Fibroblast of skin of right quadriceps (primary cell): ENCODE measurements at regions not wholly inside any gene's neighbourhood (a gene's known extent, or its start where the extent isn't known, plus 50 kb on each side); places are given as distances from the start of the nearest gene placed in this dataset.

Experiments
- DNase-seq: peaks from one replicate; pipeline ENCODE4 v3.0.0-alpha.2; 2013

DNA sequence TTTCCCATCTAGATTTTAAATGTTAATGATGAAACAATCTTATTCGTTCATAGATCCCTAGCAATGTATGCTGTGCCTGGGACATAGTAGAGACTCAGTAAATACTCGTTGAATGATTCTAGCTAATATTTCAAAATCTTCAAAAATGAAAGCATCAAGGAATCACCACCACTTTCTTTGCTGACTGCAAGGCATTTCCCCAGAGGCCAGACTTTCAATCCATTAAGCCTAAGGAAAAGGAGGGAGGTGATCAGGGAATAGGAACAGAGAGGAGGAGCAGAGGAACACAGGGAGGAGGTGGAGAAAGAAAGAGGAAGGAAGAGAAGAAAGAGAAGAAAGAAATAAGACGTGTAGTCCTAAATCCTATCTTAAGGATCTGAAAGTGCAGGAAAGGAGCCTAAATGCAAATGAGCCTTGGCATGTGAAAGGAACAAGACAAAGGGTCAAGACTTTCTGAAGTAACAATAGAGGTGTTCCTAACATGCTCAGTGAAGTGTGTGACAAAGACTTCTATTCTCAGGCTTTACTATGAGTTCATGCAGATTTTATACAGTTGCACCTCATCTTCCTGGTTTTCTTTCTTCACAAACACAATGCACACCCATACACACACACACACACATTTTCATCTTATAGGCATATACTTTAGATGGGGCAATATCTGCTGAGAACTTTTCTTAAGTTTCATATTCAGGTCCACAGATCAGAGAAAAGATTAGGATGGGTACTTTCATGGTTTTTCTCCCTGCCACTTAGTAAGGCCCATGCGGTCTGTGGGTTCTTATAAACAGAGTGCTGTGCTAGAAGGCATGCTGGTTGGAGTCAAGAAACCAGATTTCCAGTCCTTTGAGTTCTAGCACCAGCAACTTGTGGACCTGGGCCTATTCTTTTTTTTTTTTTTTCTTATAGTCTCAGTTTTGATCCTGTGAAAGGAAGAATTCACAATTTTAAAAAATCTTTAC, 512.2 kb upstream of the TNC start:
- DNase-seq: peak; percentile 35

DNA sequence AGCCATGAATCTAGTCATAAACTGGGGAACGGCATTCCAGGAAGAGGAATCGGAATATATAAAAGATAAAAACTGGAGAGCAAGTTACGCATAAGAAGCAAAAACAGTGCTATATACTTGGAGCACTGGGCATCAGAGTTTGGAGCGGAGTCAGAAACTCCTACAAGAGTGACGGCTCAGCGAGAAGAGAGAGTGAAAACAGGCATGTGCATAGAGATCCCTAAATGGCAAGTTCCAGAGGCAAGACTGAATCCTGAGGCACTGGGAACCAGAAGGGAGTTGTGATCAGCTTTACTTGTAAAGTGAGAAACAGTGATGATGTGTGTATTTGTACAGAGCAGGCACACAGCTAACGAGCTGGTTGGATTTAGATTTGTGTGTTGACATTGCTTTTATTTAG, 514.4 kb upstream of the TNC start:
- no peak for DNase-seq

DNA sequence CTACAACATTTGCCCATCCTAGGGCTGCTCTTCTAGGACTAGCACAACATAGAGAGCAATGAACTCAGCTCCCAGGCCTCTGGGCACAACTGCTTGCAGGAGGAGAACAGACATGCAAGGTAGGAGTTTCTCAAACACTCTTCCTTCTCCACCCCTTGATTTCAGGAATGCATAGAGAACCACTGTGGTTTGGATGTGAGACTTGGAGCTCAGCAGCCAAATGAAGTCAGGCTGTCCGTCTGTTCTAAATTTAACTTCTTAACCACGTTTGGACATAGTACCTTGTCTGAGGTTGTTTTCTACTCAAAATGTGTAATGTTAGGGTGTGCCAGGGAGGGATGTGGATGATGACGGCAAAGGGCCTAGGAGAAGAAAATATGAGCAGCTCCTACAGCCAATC, 515.1 kb upstream of the TNC start:
- DNase-seq: peak; percentile 88

DNA sequence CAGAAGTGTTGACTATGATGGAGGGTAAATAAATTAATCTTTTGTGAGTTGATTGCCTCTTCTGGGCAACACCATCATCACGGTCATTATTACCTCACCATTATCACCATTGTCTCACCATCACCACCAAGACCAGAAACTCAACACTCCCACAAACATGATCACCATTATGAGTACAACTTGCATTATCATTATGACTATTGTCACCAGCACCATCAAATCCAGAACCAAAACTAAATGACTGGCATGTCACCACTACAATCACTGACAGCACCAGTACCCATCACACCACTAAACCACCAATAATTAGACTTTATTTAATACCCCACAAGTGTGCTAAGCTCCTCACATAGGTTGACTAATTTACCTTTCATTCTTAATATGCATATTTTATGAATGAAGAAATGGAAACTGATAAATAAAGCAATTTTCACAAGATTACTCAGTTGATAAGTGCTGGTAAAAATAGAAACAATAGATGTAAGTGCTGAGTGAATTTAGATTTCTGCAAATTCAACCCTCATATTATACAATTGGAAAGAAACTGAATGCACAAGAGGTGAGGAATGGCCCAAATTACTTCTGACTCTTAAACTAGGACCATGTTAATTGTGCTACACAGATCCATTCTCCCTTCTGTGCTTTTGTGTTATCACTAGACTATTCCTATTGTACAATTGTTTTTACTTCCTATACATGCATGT, 517.8 kb upstream of the PAPPA start:
- DNase-seq: no peak

DNA sequence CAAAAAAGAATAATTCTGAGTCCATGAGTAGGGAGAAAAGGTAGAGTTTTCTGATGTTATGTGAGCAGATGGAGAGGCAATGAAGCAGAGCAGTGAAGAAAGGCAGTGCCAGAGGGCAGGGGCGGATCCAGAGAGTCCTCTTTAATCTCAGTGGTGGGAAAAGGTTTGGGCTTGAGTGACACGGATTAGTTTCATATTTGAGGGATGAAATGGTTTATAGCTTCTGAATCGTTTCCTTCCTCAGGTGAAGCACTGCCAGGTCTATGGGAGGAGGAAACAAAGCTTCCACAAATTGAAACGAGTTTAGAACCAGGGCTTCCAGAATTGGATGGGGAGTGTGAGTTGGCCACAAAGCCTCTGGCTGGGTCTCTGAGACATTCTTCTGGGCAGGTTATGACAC, 517.0 kb upstream of the PAPPA start:
- no peak for DNase-seq

DNA sequence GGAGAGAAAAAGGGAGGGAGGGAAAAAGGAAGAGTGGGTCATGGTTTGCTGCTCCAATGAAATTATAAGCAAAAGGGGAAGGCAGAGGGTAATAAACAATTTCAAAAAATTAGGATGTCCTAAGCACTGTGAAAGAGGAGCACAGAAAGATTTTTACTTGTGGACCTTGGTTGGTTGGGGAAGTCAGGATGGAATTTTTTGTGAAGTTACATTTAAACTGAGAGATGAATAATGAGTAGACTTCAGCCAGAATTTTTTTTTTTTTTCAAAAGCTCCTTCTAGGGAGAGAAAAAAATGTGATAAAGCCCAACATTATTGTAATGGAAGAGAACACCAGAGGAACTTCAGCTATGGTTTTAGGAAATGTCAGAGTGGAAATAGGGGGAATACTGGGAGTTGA, 515.9 kb upstream of the PAPPA start:
- peak; percentile 39 for DNase-seq

DNA sequence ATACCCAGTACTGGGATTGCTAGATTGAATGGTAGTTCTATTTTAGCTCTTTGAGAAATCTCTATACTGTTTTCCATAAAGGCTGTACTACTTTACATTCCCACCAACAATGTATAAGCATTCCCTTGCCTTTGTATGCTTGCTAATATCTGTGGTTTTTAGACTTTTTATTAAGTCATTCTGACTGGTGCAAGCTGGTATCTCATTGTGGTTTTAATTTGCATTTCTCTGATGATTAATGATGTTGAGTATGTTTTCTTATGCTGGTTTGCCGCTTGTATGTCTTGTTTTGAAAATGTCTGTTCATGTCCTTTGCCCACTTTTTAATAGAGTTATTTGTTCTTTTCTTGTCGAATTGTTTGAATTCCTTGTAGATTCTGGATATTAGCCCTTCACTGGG, 512.7 kb upstream of the PAPPA start:
- DNase-seq: peak; percentile 95

DNA sequence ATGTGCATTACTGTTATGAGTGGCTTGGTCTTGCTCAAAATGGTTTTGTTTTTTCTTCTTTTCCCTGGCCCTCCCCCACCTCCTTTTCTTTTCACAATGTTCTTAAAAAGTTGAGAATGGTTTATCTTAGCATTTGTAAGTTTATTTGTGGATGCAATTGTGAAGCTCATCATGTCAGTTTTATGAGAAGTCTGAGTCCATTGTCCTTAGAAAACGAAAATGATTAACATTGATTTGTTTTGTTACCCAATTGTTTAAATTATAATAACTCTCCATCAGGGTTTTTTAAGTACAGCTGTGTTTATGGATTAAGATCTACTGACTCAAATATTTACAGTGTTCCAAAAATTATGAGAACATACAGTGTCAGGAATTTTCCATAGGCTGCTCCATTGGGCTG, 511.3 kb upstream of the PAPPA start:
- DNase-seq: no peak

DNA sequence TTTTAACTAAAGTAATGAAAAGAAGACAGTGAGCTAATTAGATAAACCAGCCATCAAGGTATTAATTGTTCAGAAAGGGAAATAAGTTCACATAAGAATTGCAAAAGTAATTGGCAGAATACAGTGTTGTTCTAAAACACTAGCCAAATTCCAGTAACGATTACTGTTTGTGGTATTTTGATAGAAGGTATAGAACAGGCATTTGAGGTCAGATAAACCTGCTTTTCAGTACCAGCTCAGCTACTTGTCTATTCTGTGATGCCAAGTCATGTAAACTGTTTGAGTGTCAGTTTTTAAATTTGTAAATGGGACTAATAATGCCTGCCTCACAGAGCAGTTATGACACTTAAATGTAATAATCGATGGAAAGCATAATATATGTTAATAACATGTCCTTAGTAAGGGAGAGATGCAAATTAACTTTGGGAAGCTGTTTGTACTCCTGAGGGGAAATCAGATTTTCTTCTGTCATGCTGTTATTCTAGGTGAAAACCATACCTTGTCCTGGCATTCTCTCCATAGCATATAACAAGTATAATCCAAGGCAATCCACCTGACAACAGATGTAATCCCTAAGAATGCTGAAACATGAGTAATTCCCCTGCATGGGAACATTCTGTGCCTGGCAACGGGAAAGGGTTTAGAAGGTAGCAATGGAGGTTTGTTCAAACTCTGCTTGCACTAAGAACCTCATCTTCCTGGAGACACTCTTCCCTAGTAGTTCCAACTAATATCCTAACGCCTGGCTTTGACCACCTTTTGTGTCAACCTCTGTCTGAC, 509.5 kb upstream of the PAPPA start:
- no peak for DNase-seq

DNA sequence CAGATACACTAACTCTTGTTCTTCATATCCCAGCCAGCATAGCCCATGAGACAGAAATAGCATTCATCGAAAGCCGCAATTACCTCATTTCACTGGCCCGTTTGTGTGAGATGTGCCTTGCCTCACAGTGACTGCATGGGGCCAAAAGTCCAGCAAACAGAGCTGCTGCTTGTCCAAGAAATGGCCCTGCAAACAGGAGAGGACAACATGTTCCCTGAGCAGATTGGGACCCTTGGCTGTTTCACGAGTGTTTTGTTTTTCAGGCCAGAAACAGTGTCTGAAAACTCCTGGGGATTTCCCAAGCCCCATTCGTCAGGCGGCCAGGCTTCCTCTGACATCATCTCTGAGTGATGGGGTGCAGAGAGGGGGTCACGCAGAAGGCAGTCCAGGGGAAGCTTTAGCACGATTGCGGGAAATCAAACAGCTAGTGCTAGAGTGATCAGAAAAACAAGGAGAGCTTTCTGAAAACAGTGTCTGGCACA, 503.6 kb upstream of the PAPPA start:
- DNase-seq: peak; percentile 85

DNA sequence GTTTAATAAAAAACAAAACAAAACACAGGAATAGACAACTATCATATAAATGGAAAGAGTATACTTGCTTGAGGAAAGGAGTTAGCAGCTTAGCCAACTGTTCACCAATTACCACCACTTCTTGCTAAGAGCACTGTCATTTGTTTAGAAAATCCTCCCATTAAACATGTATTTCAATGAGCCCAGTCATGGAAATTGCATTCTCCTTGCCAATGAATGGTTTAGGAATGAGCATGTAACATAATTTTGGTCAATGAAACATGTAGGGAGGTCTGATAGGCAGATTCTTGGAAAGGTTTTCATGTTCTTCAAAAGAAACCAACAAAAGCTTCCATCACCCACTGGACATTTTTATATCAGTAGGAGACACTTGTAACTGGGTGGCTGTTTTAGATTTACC, 502.8 kb upstream of the PAPPA start:
- DNase-seq: peak; percentile 98

DNA sequence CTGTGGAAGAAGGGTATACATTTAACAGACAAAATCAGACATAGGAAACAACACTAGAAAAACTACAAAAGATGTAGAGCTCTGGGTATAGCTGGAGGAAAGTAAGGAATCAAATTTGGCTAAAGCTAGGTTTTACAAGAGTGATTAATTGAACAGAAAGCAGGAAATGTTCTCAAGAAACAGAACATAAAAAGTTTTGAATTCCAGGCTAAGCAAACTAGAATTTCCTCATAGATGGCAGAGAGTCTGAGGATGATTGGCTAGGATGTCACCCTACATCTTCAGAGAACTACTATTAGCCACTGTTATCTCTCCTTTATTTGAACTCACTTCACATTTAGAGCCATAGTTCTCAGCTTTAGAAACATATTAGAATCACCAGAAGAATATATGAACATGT, 502.1 kb upstream of the PAPPA start:
- peak; percentile 60 for DNase-seq

DNA sequence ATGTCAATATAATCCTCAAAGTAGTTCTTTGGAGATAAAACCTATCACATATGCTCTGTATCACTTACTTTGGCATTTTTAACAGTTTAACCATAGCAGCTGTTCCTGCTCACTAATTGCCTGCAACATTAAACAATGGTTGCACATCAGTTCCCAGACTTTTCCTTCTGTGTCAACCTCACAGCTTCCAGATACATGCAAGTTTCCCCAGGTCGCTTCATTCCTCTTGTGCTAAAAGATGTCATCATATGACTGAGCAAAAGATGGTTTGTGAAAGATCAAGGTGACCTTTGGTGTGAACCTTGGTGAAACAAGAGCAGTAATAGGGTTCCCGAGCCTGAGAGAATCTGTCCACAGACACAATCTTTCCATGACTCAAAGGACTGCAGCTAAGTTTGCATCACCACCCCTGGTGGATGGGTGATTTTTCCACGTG, 500.4 kb upstream of the PAPPA start:
- peak; percentile 52 for DNase-seq

DNA sequence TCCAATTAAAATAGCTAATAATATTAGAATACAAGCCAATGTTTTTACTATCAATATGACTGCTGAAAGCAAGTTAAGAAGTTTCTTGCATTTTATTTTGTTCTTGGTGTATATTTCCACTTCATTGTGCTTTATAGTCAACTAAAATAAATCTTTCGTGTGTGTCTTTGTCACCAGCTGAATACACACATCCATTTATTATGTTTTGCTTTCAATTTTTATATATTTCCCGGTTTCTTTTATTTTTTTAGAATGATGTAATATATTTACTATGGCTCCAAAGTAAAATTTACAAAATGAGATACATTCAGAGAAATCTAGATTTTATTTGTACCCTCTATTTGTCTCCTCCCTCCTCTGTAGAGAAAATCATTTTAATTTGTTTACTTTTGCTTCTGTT, 495.9 kb upstream of the PAPPA start:
- no peak for DNase-seq

DNA sequence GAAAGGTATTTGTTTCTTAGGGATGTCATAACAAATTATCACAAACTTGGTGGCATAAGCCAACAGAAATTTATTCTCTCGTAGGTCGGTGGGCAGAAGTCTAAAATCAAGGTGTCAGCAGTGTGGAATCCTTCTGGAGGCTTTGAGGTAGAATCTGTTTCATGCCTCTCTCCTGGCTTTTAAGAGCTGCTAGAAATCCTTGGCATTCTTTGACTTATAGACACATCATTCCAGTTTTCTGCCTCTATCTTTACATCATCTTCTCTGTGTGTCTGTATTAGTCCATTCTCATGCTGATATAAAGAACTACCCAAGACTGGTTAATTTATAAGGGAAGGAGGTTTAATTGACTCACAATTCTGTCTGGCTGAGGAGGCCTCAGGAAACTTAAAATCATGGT, 488.1 kb upstream of the PAPPA start:
- DNase-seq: peak; percentile 57

DNA sequence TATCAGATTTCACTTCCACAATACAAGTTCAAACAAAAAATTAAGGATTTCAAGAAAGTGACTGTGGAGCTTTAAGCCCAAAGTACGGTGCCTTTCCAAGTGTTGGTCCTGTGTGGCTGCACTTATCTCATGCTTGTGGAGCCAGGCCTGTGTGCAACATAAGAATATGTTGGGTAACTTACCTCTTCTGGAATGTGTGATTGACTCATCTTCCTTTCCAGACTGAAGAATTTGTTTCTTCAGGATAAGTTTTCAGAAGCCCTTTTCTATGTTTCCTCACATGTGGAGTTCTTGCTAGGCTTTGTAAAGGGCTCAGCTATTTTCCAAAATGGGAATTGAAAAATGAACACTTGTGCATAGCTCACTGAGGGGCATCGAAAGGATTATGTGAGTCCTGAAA, 485.1 kb upstream of the PAPPA start:
- peak; percentile 96 for DNase-seq

DNA sequence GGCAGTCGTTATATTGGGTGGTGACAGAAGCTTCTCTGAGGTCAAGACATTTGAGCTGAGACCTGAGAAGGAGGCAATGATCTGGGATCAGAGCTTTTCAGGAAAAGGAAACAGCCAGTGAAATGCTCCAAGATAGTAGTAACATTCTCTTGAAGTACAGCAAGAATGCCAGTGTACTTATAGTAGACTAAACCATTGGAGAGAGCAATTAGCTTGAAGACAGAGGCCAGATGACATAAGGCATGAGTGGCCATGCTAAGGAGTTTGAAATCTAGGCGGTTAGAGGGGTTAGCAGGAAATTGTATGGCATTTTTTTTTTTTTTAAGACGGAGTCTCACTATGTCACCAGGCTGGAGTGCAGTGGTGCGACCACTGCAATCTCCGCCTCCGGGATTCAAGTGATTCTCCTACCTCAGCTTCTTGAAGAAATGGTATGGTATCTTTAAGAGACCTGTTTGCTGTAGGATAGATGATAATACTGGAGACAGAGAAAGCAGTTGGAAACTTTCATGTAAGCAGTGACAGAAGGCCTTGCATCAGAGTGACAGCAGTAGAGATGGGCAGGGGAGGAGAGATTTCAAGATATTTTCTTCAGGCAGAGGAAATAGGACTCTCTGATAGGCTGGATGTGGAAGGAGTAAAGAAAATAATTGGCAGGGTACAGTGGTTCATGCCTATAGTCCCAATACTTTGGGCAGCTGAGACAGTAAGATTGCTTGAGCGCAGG, 482.2 kb upstream of the PAPPA start:
- DNase-seq: peak; percentile 31

DNA sequence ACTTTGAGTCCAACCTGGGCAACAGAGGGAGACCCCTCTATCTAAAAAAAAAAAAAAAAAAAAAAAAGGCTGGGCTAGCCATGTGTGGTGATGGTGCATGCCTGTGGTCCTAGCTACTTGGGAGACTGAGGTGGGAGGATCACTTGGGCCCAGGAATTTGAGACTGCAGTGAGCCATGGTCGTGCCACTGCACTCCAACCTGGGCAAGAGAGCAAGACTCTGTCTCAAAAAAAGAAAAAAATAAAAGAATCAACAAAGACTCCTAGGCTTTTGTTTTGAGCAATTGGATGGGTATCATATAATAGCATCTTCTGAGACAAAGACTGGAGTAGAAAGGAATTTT, 481.7 kb upstream of the PAPPA start:
- DNase-seq: peak; percentile 60

DNA sequence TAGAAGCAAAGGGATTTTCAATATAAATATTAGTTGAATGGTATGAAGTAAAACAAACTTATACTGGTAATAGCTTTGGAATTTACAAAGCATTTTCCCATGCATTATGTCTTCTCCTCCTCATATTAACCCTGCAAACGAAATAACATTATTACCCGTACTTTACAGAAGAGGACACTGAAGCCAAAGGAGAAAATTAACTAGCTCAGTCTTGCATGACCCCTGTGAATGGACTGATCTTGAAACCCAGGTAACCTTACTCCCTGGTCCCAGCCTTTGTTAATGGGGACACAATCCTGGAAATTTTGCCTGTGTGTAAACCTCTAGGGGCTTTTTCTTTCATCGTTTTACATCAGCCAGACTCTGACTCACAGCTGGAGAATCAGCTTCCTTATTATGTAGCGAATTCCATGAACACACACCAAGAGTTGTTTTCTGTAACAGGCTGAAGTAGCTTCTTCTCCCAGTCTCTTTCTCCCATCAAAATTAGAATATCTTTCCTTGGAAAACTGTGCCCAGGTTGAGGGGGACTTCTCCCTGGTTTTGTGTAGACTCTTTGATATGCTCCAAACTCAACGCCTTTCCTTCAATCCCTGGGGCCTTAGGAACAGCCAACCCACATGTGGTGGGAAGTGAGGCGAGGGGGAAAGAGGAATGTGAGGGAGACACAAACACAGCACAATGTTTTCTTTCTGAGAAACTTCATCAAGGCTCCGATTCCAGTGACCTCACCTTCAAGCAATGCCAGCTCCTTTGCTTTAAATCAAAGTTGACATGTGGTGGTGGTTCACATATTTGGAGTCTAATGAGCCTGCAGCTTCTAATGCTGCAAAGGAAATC, 480.9 kb upstream of the PAPPA start:
- peak; percentile 100 for DNase-seq

DNA sequence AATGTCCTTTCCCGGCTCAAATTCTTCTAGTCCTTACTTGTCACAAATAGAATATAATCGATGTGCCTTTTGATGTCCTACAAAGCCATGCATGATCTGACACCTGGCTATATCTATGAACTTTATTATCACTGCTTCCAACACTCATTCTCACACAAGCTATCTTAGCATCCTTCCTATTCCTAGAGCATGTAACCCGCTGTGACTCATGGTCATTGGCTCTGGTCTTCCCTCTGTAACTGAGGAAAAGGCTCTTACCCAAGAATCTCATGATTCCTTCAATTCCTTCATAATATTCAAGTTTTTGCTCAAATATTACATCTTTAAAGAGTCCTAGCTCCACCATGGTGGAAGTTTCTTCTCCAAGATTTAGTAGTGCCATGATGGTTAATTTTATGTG, 480.0 kb upstream of the PAPPA start:
- peak; percentile 75 for DNase-seq

DNA sequence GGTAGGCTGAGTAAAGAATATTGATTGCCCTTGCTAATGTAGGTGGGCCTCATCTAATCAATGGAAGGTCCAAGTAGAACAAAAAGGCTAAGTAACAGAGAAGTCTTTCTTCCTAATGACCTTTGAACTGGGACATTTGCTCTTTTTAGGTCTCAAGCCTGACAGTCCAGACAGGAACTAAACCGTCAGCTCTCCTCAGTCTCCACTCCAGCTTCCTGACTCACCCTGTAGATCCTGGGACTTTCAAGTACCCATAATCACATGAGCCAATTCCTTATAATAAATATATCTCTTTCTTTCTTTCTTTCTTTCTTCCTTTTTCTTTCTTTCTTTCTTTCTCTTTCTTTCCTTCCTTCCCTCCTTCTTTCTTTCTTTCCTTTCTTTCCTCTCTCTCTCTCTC, 479.5 kb upstream of the PAPPA start:
- DNase-seq: no peak

DNA sequence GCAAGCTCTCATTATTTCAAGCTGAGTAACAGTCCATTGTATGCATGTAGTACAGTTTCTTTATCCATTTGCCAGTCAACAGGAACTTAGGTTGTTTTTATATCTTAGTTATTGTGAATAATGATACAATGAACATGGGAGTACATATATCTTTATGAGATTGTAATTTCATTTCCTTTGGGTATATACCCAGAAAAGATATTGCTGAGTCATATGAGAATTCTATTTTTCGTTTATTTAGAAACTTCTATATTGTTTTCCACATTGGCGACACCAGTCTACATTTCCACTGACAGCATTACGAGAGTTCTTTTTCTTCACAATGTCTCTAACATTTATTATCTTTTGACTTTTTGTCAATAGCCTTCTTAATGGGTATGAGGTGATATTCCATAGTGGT, 477.8 kb upstream of the PAPPA start:
- no peak for DNase-seq
